ENCODE measurements at regions not wholly inside any gene's neighbourhood (a gene's known extent, or its start where the extent isn't known, plus 50 kb on each side); places are given as distances from the start of the nearest gene placed in this dataset.

GRCh38 chr21:19785941-19786340 lies 1212.3 kb upstream of the NCAM2 start:
- H3K4me3 Mint-ChIP-seq = no peak overlapping the region
- no peak for DNase-seq
- H3K4me1 Mint-ChIP-seq (ENCODE audit: low read depth) = no peaks in the 10 kb centered on the region
- ATAC-seq = no peak
- no peaks in the 10 kb centered on the region for H3K36me3 Mint-ChIP-seq (ENCODE audit: low read depth)
- H3K9me3 Mint-ChIP-seq = peaks cover 20% of the 10 kb centered on the region
- ChIA-PET CTCF (no interaction called here), POLR2A (no interaction called here)
- no peak overlapping the region for H3K27ac Mint-ChIP-seq
- H3K27me3 Mint-ChIP-seq = no peaks in the 10 kb centered on the region
- TF ChIP-seq CTCF (IDR thresholded peaks at IDR 0.05) = no peak
- intact Hi-C loops (cut with micrococcal nuclease) = no loop called here

- intact Hi-C loops (cut with micrococcal nuclease) = no loop called here
- no peak for DNase-seq
- Mint-ChIP-seq H3K36me3 (ENCODE audit: low read depth) (no peaks in the 10 kb centered on the region), H3K27me3 (no peaks in the 10 kb centered on the region), H3K27ac (no peak overlapping the region), H3K9me3 (peaks cover 10% of the 10 kb centered on the region), H3K4me3 (no peak overlapping the region), H3K4me1 (ENCODE audit: low read depth) (no peaks in the 10 kb centered on the region)
- no peak for TF ChIP-seq CTCF (IDR thresholded peaks at IDR 0.05)
- no peak for ATAC-seq
- ChIA-PET POLR2A (no interaction called here), CTCF (no interaction called here)
Observed at GRCh38 chr21:19792004-19792403, 1206.2 kb upstream of the NCAM2 start.

GRCh38 chr21:19807201-19807600 lies 1191.0 kb upstream of the NCAM2 start:
- DNase-seq = no peak
- no peaks in the 10 kb centered on the region for H3K36me3 Mint-ChIP-seq (ENCODE audit: low read depth)
- H3K9me3 Mint-ChIP-seq = peaks cover 3% of the 10 kb centered on the region
- intact Hi-C loops (cut with micrococcal nuclease) = no loop called here
- H3K27me3 Mint-ChIP-seq = no peaks in the 10 kb centered on the region
- no peak for TF ChIP-seq CTCF (IDR thresholded peaks at IDR 0.05)
- no peak for ATAC-seq
- no peak overlapping the region for H3K27ac Mint-ChIP-seq
- no peaks in the 10 kb centered on the region for H3K4me1 Mint-ChIP-seq (ENCODE audit: low read depth)
- ChIA-PET CTCF (no interaction called here), POLR2A (no interaction called here)
- H3K4me3 Mint-ChIP-seq = no peak overlapping the region

GRCh38 chr21:19810779-19811178 lies 1187.4 kb upstream of the NCAM2 start:
- H3K27me3 Mint-ChIP-seq = no peaks in the 10 kb centered on the region
- intact Hi-C loops (cut with micrococcal nuclease) = no loop called here
- CTCF ChIA-PET = no interaction called here
- H3K36me3 Mint-ChIP-seq (ENCODE audit: low read depth) = no peaks in the 10 kb centered on the region
- no peak for DNase-seq
- no peaks in the 10 kb centered on the region for H3K4me1 Mint-ChIP-seq (ENCODE audit: low read depth)
- POLR2A ChIA-PET = no interaction called here
- ATAC-seq = no peak
- TF ChIP-seq CTCF (IDR thresholded peaks at IDR 0.05) = no peak
- H3K4me3 Mint-ChIP-seq = no peak overlapping the region
- peaks cover 12% of the 10 kb centered on the region for H3K9me3 Mint-ChIP-seq
- H3K27ac Mint-ChIP-seq = no peak overlapping the region

- TF ChIP-seq CTCF (IDR thresholded peaks at IDR 0.05) = no peak
- POLR2A ChIA-PET = no interaction called here
- intact Hi-C loops (cut with micrococcal nuclease) = no loop called here
- Mint-ChIP-seq H3K4me1 (ENCODE audit: low read depth) (no peaks in the 10 kb centered on the region), H3K36me3 (ENCODE audit: low read depth) (no peaks in the 10 kb centered on the region), H3K9me3 (peaks cover 3% of the 10 kb centered on the region), H3K4me3 (no peak overlapping the region), H3K27me3 (no peaks in the 10 kb centered on the region), H3K27ac (no peak overlapping the region)
- CTCF ChIA-PET = no interaction called here
- DNase-seq (no peak), ATAC-seq (no peak)
Observed at GRCh38 chr21:19830446-19830845, 1167.8 kb upstream of the NCAM2 start.
